GM12891 (cell line): ENCODE measurements at regions not wholly inside any gene's neighbourhood (a gene's known extent, or its start where the extent isn't known, plus 50 kb on each side); places are given as distances from the start of the nearest gene placed in this dataset.

Experiments
- DNase-seq: peaks from one replicate; pipeline ENCODE4 v3.0.0; 2011; ENCODE audit warnings: low spot score; ENCODE audit not compliant: insufficient read length
- FAIRE-seq: peaks from 2 replicates; lab custom pipeline; 2011; peaks lifted over from hg19 to GRCh38; lab: Jason Lieb, UNC
- PAX5 ChIP-seq: IDR thresholded peaks from 2 replicates; pipeline ENCODE4 v1.6.1; 2011; ENCODE audit warnings: low read length, moderate library complexity, mild to moderate bottlenecking; ENCODE audit not compliant: insufficient read depth, severe bottlenecking
- POLR2A ChIP-seq: IDR thresholded peaks from 2 replicates; pipeline ENCODE4 v1.6.1; 2011; ENCODE audit warnings: low read depth, low read length, control low read depth
- POLR2AphosphoS5 ChIP-seq: IDR thresholded peaks from 2 replicates; pipeline ENCODE4 v1.6.1; 2011; ENCODE audit warnings: low read depth, low read length, control low read depth
- POU2F2 ChIP-seq: IDR thresholded peaks from 2 replicates; pipeline ENCODE4 v1.6.1; 2011; ENCODE audit warnings: low read depth, mild to moderate bottlenecking, control low read depth, low read length, moderate library complexity
- SPI1 ChIP-seq: IDR thresholded peaks from 2 replicates; pipeline ENCODE4 v1.6.1; 2011; ENCODE audit warnings: low read depth, low read length, control low read depth
- TAF1 ChIP-seq: IDR thresholded peaks from 2 replicates; pipeline ENCODE4 v1.6.1; 2011; ENCODE audit warnings: low read depth, low read length, control low read depth

- TF ChIP-seq PAX5 (no peak), POLR2AphosphoS5 (no peak), TAF1 (no peak), POU2F2 (no peak), POLR2A (no peak), SPI1 (no peak)
- DNase-seq (no peak), FAIRE-seq (no peak)
These were observed 85.1 kb upstream of the NTRK3 start for GRCh38 chr15:88341653-88342052.

- DNase-seq (no peak), FAIRE-seq (no peak)
- TF ChIP-seq POLR2A (no peak), TAF1 (no peak), PAX5 (no peak), POU2F2 (no peak), POLR2AphosphoS5 (no peak), SPI1 (no peak)
These were observed 84.5 kb upstream of the NTRK3 start for GRCh38 chr15:88341006-88341405.

DNA sequence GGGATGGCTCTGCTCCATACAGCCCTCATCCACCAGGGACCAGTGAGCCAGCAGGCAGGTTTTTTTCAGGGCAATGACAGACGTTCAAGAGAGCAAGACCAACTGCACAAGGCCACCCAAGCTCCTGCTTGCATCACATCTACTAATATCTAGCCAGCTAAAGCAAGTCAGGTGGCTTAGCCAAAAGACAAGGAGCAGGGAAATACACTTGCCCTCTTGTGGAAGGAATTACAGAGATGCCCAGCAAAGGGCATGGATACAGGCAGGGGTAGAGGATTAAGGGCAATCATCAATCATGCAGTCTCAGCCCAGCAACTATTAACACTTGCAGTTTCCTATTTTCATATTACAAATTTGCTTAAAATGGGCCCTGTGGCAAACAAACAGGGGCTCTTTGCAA, 81.5 kb upstream of the NTRK3 start:
- FAIRE-seq (no peak), DNase-seq (no peak)
- TF ChIP-seq POU2F2, result no peak
- TF ChIP-seq PAX5, result no peak
- no peak for TF ChIP-seq POLR2A
- TF ChIP-seq TAF1, result no peak
- TF ChIP-seq SPI1, result no peak
- TF ChIP-seq POLR2AphosphoS5, result no peak

- TF ChIP-seq PAX5 (no peak), POU2F2 (no peak), SPI1 (no peak), POLR2AphosphoS5 (no peak), TAF1 (no peak), POLR2A (no peak)
- no peak for FAIRE-seq
- DNase-seq, result no peak
These were observed 78.5 kb upstream of the NTRK3 start for GRCh38 chr15:88335074-88335473.

- no peak for DNase-seq
- TF ChIP-seq POLR2AphosphoS5 (no peak), POLR2A (no peak), PAX5 (no peak), TAF1 (no peak), SPI1 (no peak), POU2F2 (no peak)
- FAIRE-seq, result no peak
These were observed 77.9 kb upstream of the NTRK3 start for GRCh38 chr15:88334436-88334835.

- DNase-seq, result peak; percentile 53
- no peak for TF ChIP-seq PAX5
- no peak for TF ChIP-seq TAF1
- TF ChIP-seq POLR2A, result no peak
- FAIRE-seq, result no peak
These were observed 74.8 kb upstream of the NTRK3 start for GRCh38 chr15:88331291-88331690.

DNA sequence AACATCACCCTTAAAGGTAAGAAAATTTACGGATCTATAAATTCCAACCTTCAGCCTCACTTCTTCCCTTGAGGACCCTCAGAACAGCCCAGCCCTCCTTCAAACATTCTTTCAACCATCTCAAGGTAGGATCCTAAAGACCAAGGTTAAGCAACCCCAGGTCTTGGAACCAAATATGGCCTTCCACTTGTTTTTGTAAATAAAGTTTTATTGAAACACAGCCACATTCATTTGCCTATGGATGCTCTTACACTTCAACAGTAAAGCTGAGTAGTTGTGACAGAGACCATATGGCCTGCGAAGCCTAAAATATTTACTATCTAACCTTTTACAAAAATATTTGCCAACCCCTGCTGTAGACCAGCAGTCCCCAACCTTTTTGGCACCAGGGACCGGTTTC, 70.4 kb upstream of the NTRK3 start:
- no peak for FAIRE-seq
- TF ChIP-seq SPI1 (no peak), POLR2A (no peak), POLR2AphosphoS5 (no peak)

DNA sequence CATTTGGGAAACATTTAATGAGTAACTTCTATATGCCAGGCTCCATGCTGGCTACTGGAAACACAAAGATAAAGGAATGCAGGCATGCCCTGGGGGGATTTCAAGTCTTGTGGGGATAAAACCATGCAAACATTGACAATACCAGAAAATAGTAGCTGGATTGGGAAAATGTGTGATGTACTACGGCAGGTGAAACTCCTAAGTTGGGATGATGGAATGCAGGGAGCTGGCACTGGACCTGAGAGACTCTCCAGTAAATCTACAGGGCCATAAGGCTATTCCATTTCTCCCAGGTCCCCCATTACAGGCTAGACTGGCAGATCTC, 68.2 kb upstream of the NTRK3 start:
- TF ChIP-seq TAF1 (no peak), SPI1 (no peak), POLR2A (no peak), POU2F2 (no peak), PAX5 (no peak), POLR2AphosphoS5 (no peak)
- FAIRE-seq (no peak), DNase-seq (no peak)

More for the DNA sequence above, 70.4 kb upstream of the NTRK3 start:
- no peak for DNase-seq

- no peak for FAIRE-seq
- no peak for DNase-seq
- no peak for TF ChIP-seq POLR2A
- no peak for TF ChIP-seq PAX5
- no peak for TF ChIP-seq TAF1
- TF ChIP-seq POU2F2, result no peak
- TF ChIP-seq SPI1, result no peak
- TF ChIP-seq POLR2AphosphoS5, result no peak
These were observed 67.6 kb upstream of the NTRK3 start for GRCh38 chr15:88323976-88324740.

DNA sequence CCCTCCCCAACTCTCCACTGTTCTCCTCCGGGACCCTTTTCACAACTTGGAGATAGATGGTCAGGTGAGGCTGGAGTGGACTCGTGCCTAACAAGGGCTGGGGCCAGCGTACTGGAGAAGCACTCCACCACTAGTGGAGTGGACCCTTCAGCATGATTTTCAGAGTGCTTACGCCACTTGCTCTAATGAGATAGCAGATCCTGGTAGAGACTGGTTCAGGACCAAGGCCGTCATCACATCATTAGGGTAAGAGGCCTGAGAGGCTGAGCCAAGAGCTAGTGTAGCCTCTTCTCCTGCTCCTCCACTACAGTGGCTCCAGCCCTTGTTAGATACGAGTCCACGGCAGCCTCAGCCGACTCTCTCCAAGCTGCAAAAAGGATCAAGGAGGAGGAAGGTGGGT, 66.9 kb upstream of the NTRK3 start:
- DNase-seq (no peak), FAIRE-seq (no peak)
- TF ChIP-seq POLR2AphosphoS5 (no peak), POLR2A (no peak), TAF1 (no peak), SPI1 (no peak), POU2F2 (no peak), PAX5 (no peak)

GRCh38 chr15:88322461-88322860, 65.9 kb upstream of the NTRK3 start:
- FAIRE-seq, result no peak
- no peak for DNase-seq
- no peak for TF ChIP-seq POLR2AphosphoS5
- TF ChIP-seq TAF1, result no peak
- TF ChIP-seq POLR2A, result no peak
- no peak for TF ChIP-seq SPI1
- no peak for TF ChIP-seq PAX5
- no peak for TF ChIP-seq POU2F2
